ENCODE measurements at regions not wholly inside any gene's neighbourhood (a gene's known extent, or its start where the extent isn't known, plus 50 kb on each side); places are given as distances from the start of the nearest gene placed in this dataset.

GRCh38 chr16:73225983-73226382 lies 178.1 kb upstream of the ZFHX3 start:
- Histone ChIP-seq H3K9me3 (no peaks in the 10 kb centered on the region), H3K27ac (no peak overlapping the region), H3K4me3 (no peak overlapping the region), H3K27me3 (peaks cover 5% of the 10 kb centered on the region), H3K36me3 (no peaks in the 10 kb centered on the region), H3K4me1 (no peaks in the 10 kb centered on the region)
- 76% methylated on average over 5 of the region's 5 CpGs for WGBS
- no peak for DNase-seq (ENCODE audit: low spot score in 2 of 2)
- TF ChIP-seq POLR2A (IDR thresholded peaks at IDR 0.05) (no peak), EP300 (IDR thresholded peaks at IDR 0.05) (no peak), CTCF (IDR thresholded peaks at IDR 0.05) (no peak), POLR2AphosphoS5 (IDR thresholded peaks at IDR 0.05) (no peak)

DNA sequence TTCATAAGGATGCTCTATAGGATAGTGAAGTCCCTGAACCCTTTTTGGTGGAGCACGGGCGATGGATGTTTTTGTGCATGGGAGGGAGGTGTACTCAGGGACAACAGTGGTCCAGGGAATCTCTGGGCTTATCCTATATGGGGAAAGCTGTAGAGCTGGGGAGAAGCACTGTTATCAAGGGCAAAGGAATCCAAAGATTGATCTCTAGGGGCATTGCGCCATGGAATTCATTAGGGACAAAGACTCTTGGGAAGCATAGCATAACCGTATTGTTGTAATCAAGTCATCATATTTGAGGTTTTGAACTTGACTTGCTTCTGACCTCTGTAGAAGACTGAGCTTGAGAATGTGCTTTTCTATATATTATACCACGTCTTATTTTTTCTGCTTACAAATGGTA lies 172.9 kb upstream of the ZFHX3 start:
- Histone ChIP-seq H3K27ac (no peak overlapping the region), H3K27me3 (peaks cover 5% of the 10 kb centered on the region), H3K9me3 (no peaks in the 10 kb centered on the region), H3K36me3 (no peaks in the 10 kb centered on the region), H3K4me3 (no peak overlapping the region), H3K4me1 (no peaks in the 10 kb centered on the region)
- TF ChIP-seq POLR2A (IDR thresholded peaks at IDR 0.05) (no peak), CTCF (IDR thresholded peaks at IDR 0.05) (no peak), EP300 (IDR thresholded peaks at IDR 0.05) (no peak), POLR2AphosphoS5 (IDR thresholded peaks at IDR 0.05) (no peak)
- 80% methylated on average over 5 of the region's 5 CpGs for WGBS
- DNase-seq (ENCODE audit: low spot score in 2 of 2): no peak

DNA sequence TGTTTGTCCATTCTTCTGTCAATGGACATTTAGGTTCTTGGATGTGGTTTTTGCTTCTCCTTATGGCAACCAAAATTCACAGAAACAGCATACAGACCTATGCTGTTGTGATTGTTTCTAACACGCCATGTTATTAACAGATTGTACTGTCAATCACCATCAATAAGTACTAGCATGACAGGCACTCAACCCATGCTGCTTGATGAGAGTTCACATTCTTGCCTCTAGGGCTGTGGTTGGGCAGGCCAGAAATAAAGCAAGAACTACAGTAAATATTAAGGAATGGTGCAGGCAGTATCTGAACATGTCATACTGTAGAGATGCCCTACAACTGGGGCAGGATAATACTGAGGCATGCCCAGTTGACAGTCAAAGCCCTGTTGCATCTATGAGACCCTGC lies 171.2 kb upstream of the ZFHX3 start:
- no peak for DNase-seq (ENCODE audit: low spot score in 2 of 2)
- Histone ChIP-seq H3K27ac (no peak overlapping the region), H3K27me3 (peaks cover 5% of the 10 kb centered on the region), H3K36me3 (no peaks in the 10 kb centered on the region), H3K4me1 (peaks cover 4% of the 10 kb centered on the region), H3K9me3 (no peaks in the 10 kb centered on the region), H3K4me3 (no peak overlapping the region)
- 100% methylated on average over 1 of the region's 1 CpG for WGBS
- no peak for TF ChIP-seq CTCF (IDR thresholded peaks at IDR 0.05)
- TF ChIP-seq POLR2A (IDR thresholded peaks at IDR 0.05): no peak
- TF ChIP-seq POLR2AphosphoS5 (IDR thresholded peaks at IDR 0.05): no peak
- TF ChIP-seq EP300 (IDR thresholded peaks at IDR 0.05): no peak

GRCh38 chr16:73217654-73218053 lies 169.7 kb upstream of the ZFHX3 start:
- DNase-seq (ENCODE audit: low spot score in 2 of 2): no peak
- TF ChIP-seq POLR2AphosphoS5 (IDR thresholded peaks at IDR 0.05) (no peak), EP300 (IDR thresholded peaks at IDR 0.05) (no peak), CTCF (IDR thresholded peaks at IDR 0.05) (no peak)
- Histone ChIP-seq H3K27me3 (no peaks in the 10 kb centered on the region), H3K9me3 (no peaks in the 10 kb centered on the region), H3K27ac (no peak overlapping the region), H3K4me1 (peaks cover 9% of the 10 kb centered on the region), H3K4me3 (no peak overlapping the region), H3K36me3 (no peaks in the 10 kb centered on the region)
- 79% methylated on average over 3 of the region's 3 CpGs for WGBS

- H3K4me1 ChIP-seq: peaks cover 9% of the 10 kb centered on the region
- no peak overlapping the region for H3K27ac ChIP-seq
- 90% methylated on average over 8 of the region's 8 CpGs for WGBS
- no peak for TF ChIP-seq POLR2A (IDR thresholded peaks at IDR 0.05)
- no peak for TF ChIP-seq EP300 (IDR thresholded peaks at IDR 0.05)
- TF ChIP-seq CTCF (IDR thresholded peaks at IDR 0.05): no peak
- no peak for TF ChIP-seq POLR2AphosphoS5 (IDR thresholded peaks at IDR 0.05)
- H3K9me3 ChIP-seq: no peaks in the 10 kb centered on the region
- H3K36me3 ChIP-seq: no peaks in the 10 kb centered on the region
- no peak overlapping the region for H3K4me3 ChIP-seq
- H3K27me3 ChIP-seq: no peaks in the 10 kb centered on the region
- DNase-seq (ENCODE audit: low spot score in 2 of 2): no peak
These were observed 169.0 kb upstream of the ZFHX3 start for GRCh38 chr16:73216932-73217331.

Measured in suprapubic skin (tissue), 4 donors.